Panc1 (cell line): ENCODE measurements at regions not wholly inside any gene's neighbourhood (a gene's known extent, or its start where the extent isn't known, plus 50 kb on each side); places are given as distances from the start of the nearest gene placed in this dataset.

Source experiments
- ATAC-seq: fragments of 200-7000 bp; cut with Tn5 transposase; 2 replicates; pipeline ENCODE4 v1.9.1; 2020; ENCODE audit warnings: mild to moderate bottlenecking, moderate library complexity
- BruUV-seq: library from RNA; stranded (reverse); fragments of 400-500 nt; replicated peaks from 2 replicates; lab custom pipeline; 2021; lab: Mats Ljungman, UMichigan
- CTCF ChIA-PET: fragments of 300-600 bp; sonication (Branson Sonifier 250); formaldehyde crosslinking; loops from one replicate; lab custom pipeline; 2022; ENCODE audit warnings: antibody characterized with exemption; lab: Charles Lee
- POLR2A ChIA-PET: fragments of 300-600 bp; sonication (Branson Sonifier 250); formaldehyde crosslinking; loops from one replicate; lab custom pipeline; 2022; ENCODE audit warnings: antibody characterized with exemption; lab: Charles Lee
- DNase-seq: peaks from one replicate; pipeline ENCODE4 v3.0.0-alpha.2; 2010; ENCODE audit warnings: low read depth, low spot score
- H3K27ac ChIP-seq: 2 replicates; pipeline ENCODE4 v1.5.1; 2011; ENCODE audit warnings: mild to moderate bottlenecking, low read length, inconsistent platforms
- H3K27me3 ChIP-seq: fragments of 200-500 bp; sonication (Bioruptor generic); 2 replicates; pipeline ENCODE4 v1.6.0; 2014; ENCODE audit warnings: low read length, inconsistent platforms; ENCODE audit not compliant: control insufficient read depth, insufficient read depth
- H3K36me3 ChIP-seq: fragments of 200-500 bp; sonication (Bioruptor generic); 2 replicates; pipeline ENCODE4 v1.5.1; 2014; ENCODE audit warnings: inconsistent platforms, mild to moderate bottlenecking, low read length, moderate library complexity; ENCODE audit not compliant: control insufficient read depth, insufficient read depth
- H3K4me1 ChIP-seq: 2 replicates; pipeline ENCODE4 v1.5.1; 2011; ENCODE audit warnings: inconsistent platforms, mild to moderate bottlenecking, low read length, moderate library complexity; ENCODE audit not compliant: control insufficient read depth, insufficient read depth
- H3K4me3 ChIP-seq, 2 experiments: 2 replicates each; pipeline ENCODE4 v1.5.1; 2011 to 2012; ENCODE audit warnings: low read depth in 2 of 2, low read length in 2 of 2, mild to moderate bottlenecking in 2 of 2, inconsistent platforms in 1 of 2, moderate library complexity in 1 of 2
- H3K9me3 ChIP-seq: fragments of 200-500 bp; sonication (Bioruptor generic); 2 replicates; pipeline ENCODE4 v1.5.1; 2014; ENCODE audit warnings: low read depth, mild to moderate bottlenecking, inconsistent platforms, low read length, moderate library complexity; ENCODE audit not compliant: control insufficient read depth, insufficient read depth
- POLR2AphosphoS5 ChIP-seq: IDR thresholded peaks from 2 replicates; pipeline ENCODE4 v1.6.1; 2012; ENCODE audit warnings: mild to moderate bottlenecking, low read depth, low read length, moderate library complexity
- SIN3A ChIP-seq: IDR thresholded peaks from 2 replicates; pipeline ENCODE4 v1.6.1; 2012; ENCODE audit warnings: low read depth, mild to moderate bottlenecking, low read length, moderate library complexity, borderline replicate concordance; ENCODE audit not compliant: insufficient read depth
- TCF7L2 ChIP-seq: IDR thresholded peaks from 2 replicates; pipeline ENCODE4 v1.6.1; 2011; ENCODE audit warnings: mild to moderate bottlenecking, low read depth, low read length, inconsistent platforms
- in situ Hi-C: cut with HindIII; loops from 2 replicates; pipeline ENCODE4 v1.10.0; 2016; ENCODE audit warnings: low sequenced_read_pairs, low pct_unique_long_range_greater_than_20kb
- intact Hi-C: fragments of 100-400 bp; cut with micrococcal nuclease; formaldehyde crosslinking; loops from one replicate; pipeline ENCODE4 v1.10.0; 2022; ENCODE audit not compliant: unreplicated experiment
- TF ChIP-seq, protein P1 (sequence below), 2 experiments: IDR thresholded peaks; 2 replicates each; pipeline ENCODE4 v1.6.1; 2011 to 2012; ENCODE audit warnings: low read depth in 2 of 2, control low read depth in 1 of 2, low read length in 1 of 2, mild to moderate bottlenecking in 1 of 2, moderate library complexity in 1 of 2; ENCODE audit not compliant: insufficient read depth in 1 of 2
- TF ChIP-seq, protein P2 (sequence below): fragments of 450-650 bp; IDR thresholded peaks from 2 replicates; pipeline ENCODE4 v1.5.1; 2017; ENCODE audit warnings: mild to moderate bottlenecking

DNA sequence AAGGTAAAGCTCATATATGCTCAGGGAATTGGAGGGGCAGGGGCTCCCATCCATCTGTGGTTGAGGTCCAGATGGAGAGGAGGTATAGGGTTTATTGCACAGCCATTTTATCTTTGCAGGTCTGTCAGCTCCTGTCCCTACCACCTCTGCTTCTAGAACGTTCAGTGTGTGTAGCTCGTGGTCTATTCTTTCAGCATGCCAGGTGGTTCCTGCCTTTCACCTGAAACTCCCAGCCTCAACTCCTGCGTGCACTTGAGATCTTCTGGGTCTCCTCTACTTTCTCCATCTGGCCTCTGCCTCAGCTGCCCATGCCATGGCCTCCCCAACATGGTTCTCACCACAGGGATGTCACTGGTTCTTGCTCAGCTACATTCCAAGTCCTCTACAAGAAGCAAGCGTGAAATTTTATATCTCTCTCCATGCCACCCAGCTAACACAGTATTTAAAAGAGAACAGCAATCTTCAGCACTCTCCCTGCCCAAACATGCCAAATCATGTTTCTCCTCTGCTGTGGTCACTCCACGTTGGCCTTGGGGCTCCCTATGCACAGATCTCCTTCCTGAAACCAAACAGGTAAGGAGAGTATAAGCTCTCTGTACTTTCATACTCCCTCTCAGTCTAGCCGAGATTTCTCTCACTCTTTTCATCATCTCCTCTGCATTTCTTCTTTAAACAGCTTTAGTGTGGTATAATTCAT is 157.8 kb upstream of the TRPC6 start:
- ChIA-PET POLR2A (no interaction called here), CTCF (no interaction called here)
- Histone ChIP-seq H3K4me1 (no peaks in the 10 kb centered on the region), H3K27ac (no peak overlapping the region), H3K36me3 (no peaks in the 10 kb centered on the region), H3K27me3 (no peaks in the 10 kb centered on the region), H3K4me3 (no peak overlapping the region), H3K9me3 (no peaks in the 10 kb centered on the region)
- intact Hi-C loops (loop anchor here (5.0 kb wide), 1 partner anchor 694 kb away; no protein-coding TSS in a partner anchor), in situ Hi-C loops (no loop called here)
- no peak for TF ChIP-seq POLR2AphosphoS5
- TF ChIP-seq TCF7L2 = no peak
- TF ChIP-seq SIN3A = no peak
- TF ChIP-seq, protein P1, sequence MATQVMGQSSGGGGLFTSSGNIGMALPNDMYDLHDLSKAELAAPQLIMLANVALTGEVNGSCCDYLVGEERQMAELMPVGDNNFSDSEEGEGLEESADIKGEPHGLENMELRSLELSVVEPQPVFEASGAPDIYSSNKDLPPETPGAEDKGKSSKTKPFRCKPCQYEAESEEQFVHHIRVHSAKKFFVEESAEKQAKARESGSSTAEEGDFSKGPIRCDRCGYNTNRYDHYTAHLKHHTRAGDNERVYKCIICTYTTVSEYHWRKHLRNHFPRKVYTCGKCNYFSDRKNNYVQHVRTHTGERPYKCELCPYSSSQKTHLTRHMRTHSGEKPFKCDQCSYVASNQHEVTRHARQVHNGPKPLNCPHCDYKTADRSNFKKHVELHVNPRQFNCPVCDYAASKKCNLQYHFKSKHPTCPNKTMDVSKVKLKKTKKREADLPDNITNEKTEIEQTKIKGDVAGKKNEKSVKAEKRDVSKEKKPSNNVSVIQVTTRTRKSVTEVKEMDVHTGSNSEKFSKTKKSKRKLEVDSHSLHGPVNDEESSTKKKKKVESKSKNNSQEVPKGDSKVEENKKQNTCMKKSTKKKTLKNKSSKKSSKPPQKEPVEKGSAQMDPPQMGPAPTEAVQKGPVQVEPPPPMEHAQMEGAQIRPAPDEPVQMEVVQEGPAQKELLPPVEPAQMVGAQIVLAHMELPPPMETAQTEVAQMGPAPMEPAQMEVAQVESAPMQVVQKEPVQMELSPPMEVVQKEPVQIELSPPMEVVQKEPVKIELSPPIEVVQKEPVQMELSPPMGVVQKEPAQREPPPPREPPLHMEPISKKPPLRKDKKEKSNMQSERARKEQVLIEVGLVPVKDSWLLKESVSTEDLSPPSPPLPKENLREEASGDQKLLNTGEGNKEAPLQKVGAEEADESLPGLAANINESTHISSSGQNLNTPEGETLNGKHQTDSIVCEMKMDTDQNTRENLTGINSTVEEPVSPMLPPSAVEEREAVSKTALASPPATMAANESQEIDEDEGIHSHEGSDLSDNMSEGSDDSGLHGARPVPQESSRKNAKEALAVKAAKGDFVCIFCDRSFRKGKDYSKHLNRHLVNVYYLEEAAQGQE (IDR thresholded peaks at IDR 0.05; ENCODE audit: insufficient read depth in 1 of 2, low read depth in 2 of 2, low read length in 1 of 2) = no peak
- TF ChIP-seq, protein P2, sequence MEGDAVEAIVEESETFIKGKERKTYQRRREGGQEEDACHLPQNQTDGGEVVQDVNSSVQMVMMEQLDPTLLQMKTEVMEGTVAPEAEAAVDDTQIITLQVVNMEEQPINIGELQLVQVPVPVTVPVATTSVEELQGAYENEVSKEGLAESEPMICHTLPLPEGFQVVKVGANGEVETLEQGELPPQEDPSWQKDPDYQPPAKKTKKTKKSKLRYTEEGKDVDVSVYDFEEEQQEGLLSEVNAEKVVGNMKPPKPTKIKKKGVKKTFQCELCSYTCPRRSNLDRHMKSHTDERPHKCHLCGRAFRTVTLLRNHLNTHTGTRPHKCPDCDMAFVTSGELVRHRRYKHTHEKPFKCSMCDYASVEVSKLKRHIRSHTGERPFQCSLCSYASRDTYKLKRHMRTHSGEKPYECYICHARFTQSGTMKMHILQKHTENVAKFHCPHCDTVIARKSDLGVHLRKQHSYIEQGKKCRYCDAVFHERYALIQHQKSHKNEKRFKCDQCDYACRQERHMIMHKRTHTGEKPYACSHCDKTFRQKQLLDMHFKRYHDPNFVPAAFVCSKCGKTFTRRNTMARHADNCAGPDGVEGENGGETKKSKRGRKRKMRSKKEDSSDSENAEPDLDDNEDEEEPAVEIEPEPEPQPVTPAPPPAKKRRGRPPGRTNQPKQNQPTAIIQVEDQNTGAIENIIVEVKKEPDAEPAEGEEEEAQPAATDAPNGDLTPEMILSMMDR = no peak
- DNase-seq (no peak), ATAC-seq (no peak)
- BruUV-seq = no TSS peak

DNA sequence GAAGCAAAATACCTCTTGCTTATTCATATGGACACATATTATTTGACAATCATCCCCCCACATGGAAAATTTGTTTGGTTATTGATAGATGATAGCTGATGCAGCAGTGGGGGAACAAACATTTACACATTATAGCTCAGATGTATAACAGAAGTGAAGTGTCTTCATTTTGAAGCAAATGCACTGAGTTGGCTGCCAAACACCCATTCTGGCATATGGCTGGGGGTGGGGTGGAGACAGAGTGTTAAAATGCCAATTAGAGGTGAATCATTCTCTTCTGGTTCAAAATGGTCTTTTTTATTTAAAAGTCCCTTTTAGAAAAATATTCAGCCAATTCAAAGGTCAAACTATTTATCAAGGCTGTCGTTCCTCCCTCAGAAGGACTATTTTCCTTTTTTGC is 157.3 kb upstream of the TRPC6 start:
- intact Hi-C loops (loop anchor here (5.0 kb wide), 1 partner anchor 694 kb away; no protein-coding TSS in a partner anchor), in situ Hi-C loops (no loop called here)
- H3K4me1 ChIP-seq = no peaks in the 10 kb centered on the region
- no peaks in the 10 kb centered on the region for H3K36me3 ChIP-seq
- TF ChIP-seq, protein P1 (IDR thresholded peaks at IDR 0.05; ENCODE audit: insufficient read depth in 1 of 2, low read depth in 2 of 2, low read length in 1 of 2) = no peak
- TF ChIP-seq SIN3A (no peak), POLR2AphosphoS5 (no peak), TCF7L2 (no peak)
- TF ChIP-seq, protein P2 = no peak
- ATAC-seq = no peak
- ChIA-PET POLR2A (no interaction called here), CTCF (no interaction called here)
- H3K9me3 ChIP-seq = no peaks in the 10 kb centered on the region
- no peak overlapping the region for H3K4me3 ChIP-seq
- H3K27ac ChIP-seq = no peak overlapping the region
- DNase-seq = no peak
- no peaks in the 10 kb centered on the region for H3K27me3 ChIP-seq
- BruUV-seq = no TSS peak
